Stimulated activated CD4-positive, alpha-beta T cell treated with anti-CD3 and anti-CD28 coated beads, Interleukin-4, amount 100 ng/mL, for 4 hours (primary cell): ENCODE measurements at regions not wholly inside any gene's neighbourhood (a gene's known extent, or its start where the extent isn't known, plus 50 kb on each side); places are given as distances from the start of the nearest gene placed in this dataset.
"Not testable (repeated sequence)": the region's sequence is repeated elsewhere in the genome, so short reads cannot be mapped to it uniquely, and the experiment has no call there.

ENCODE experiments used
- DNase-seq, 2 experiments: peaks; one replicate each; pipeline ENCODE4 v3.0.0-alpha.2; 2020

GRCh38 chr2:225779829-225780228, 380.3 kb downstream of the NYAP2 start:
- no peak for DNase-seq

GRCh38 chr2:225773148-225773547, 373.6 kb downstream of the NYAP2 start:
- no peak for DNase-seq

DNA sequence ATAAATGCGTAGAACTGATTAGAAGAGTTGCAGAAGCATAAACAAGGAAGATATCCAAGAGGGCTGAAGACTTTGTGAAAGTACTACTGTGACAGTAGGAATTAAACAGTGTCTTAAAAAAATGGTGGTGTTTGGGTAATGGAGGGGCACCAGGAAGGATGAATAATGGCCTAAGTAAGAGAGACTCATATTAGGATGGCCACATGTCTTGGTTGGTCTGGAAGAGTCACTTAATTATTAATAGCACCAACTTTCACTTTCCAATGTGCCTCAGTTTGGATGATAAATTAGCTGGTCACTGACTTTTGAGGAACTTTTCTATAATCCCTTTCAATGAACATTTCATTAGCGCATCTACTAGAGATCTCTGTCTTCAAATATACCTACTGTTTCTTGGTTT, 372.2 kb downstream of the NYAP2 start:
- no peak for DNase-seq

- DNase-seq, result no peak
Measured at GRCh38 chr2:225768741-225769140, 369.2 kb downstream of the NYAP2 start.

DNA sequence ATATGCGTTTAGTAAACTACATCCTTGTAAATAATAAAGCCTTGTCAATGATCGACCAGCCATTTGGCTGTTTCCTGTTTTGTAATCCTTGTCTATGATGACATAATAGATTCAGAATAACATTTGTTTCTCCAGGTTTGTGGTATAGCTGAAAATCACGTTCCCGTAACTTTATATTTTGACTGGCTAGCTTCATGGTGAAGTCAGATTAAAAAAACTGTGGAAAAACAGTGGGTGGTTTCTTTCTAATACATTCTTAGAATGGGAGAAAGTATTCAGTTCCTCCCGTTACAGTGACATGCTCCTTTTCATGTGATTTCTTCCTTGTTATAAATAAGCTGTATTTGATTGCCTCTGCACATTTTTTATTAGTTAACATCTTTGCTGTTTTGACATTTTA, 366.9 kb downstream of the NYAP2 start:
- no peak for DNase-seq

- no peak for DNase-seq
Measured at GRCh38 chr2:225765820-225766219, 366.3 kb downstream of the NYAP2 start.

- no peak for DNase-seq
Measured at GRCh38 chr2:225764346-225764745, 364.8 kb downstream of the NYAP2 start.

DNA sequence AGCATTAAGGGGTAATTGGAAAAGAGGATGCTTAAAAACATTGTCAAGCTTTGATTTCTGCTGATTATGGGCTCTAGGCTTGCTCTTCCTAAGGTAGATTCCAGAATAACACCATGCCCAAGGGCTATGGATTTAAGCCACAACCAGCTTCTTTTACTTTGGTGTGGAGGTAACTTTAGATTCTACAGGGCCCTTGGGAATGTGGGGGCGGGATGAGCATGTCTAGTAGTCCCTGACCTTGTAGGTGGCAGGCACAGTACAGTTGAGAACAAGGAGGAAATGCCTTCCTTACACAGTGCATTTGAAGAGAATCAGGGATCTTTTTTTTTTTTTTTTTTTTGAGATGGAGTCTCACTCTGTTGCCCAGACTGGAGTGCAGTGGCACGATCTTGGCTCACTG, 364.2 kb downstream of the NYAP2 start:
- DNase-seq, result no peak

GRCh38 chr2:225761396-225761795, 361.9 kb downstream of the NYAP2 start:
- DNase-seq, result no peak

GRCh38 chr2:225757248-225757647, 357.7 kb downstream of the NYAP2 start:
- DNase-seq, result no peak

- no peak for DNase-seq
Measured at GRCh38 chr2:225756198-225756597, 356.7 kb downstream of the NYAP2 start.

GRCh38 chr2:225748609-225749008, 349.1 kb downstream of the NYAP2 start:
- DNase-seq, result no peak

DNA sequence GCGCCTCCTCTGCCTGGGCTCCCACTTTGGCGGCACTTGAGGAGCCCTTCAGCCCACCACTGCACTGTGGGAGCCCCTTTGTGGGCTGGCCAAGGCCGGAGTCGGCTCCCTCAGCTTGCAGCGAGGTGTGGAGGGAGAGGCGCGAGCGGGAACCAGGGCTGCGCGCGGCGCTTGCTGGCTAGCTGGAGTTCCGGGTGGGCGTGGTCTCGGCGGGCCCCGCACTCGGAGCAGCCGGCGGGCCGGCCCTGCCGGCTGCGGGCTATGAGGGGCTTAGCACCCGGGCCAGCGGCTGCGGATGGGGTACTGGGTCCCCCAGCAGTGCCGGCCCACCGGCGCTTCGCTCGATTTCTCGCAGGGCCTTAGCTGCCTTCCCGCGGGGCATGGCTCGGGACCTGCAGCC, 344.5 kb downstream of the NYAP2 start:
- not testable (repeated sequence) for DNase-seq

DNA sequence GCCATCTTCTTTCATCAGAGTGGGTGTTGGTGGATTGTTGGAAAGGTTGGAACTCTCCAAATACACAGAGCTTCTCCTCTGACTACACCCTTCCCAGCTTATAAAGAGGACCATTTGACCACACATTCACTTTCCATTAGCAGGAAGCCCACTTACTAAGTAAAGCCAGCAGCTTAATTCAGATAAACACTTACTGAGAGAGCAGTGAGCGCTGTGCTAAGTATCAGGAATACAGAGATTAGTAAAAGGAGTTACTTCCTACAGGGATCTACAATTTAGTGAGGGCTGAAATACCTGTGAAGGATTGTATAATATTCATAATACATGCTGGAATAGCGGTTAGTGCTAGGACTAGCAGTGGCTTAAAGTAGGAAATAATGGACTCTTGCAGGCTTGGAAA, 343.0 kb downstream of the NYAP2 start:
- no peak for DNase-seq

- no peak for DNase-seq
Measured at GRCh38 chr2:225740086-225740485, 340.6 kb downstream of the NYAP2 start.

DNA sequence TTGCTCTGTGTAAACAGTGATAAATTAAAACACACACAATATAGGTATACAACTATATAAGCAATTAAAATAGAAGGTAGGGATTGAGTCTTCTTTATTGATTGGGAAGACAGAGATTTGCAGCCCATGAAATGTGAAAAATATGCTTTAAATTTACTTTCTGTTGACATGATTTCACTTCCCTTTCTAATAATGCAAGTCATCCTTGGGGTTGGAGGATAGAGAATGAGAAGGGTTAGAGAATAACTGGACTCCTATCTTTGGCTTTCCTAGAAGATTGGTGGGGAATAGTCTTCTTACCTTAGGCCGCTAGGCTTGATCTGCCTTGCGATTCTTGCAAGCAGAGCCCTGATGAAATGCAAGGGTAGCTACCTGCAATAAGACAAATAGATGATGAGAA, 339.8 kb downstream of the NYAP2 start:
- DNase-seq, result no peak

- DNase-seq, result no peak
Measured at GRCh38 chr2:225738735-225739134, 339.2 kb downstream of the NYAP2 start.

GRCh38 chr2:225737556-225737955, 338.0 kb downstream of the NYAP2 start:
- no peak for DNase-seq

- DNase-seq, result no peak
Measured at GRCh38 chr2:225735844-225736243, 336.3 kb downstream of the NYAP2 start.

GRCh38 chr2:225725726-225726125, 326.2 kb downstream of the NYAP2 start:
- no peak for DNase-seq
